ENCODE measurements at regions not wholly inside any gene's neighbourhood (a gene's known extent, or its start where the extent isn't known, plus 50 kb on each side); places are given as distances from the start of the nearest gene placed in this dataset.

DNA sequence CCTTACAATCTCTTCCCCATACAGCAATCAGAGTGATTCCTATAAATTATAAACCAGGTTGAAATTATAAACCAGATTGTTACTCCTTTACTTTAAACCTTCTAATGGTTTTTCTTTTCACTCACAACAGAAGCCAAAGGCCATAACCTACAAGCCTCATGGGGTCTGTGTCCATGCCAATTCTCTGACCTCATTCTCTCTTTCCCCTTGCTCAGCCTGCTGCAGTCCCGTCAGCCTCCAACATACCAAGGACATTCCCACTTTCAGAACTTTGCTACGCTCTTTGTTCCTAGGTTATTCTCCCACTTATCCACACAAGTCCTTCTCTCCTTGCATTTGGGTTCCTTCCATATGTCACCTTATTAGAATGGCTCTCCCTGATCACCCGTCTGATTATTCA lies 277.9 kb upstream of the TCF21 start:
- ATAC-seq (no peak), DNase-seq (no peak)
- no peak overlapping the region for H3K4me3 Mint-ChIP-seq
- POLR2A ChIA-PET: no interaction called here
- H3K9me3 Mint-ChIP-seq: peaks cover 0 to 5% (median 0%) of the 10 kb centered on the region in 9 donors
- peaks cover 0 to 11% (median 4%) of the 10 kb centered on the region in 5 donors for H3K27me3 Mint-ChIP-seq
- H3K27ac Mint-ChIP-seq: no peak overlapping the region
- H3K36me3 Mint-ChIP-seq: no peaks in the 10 kb centered on the region
- no peaks in the 10 kb centered on the region for H3K4me1 Mint-ChIP-seq

DNA sequence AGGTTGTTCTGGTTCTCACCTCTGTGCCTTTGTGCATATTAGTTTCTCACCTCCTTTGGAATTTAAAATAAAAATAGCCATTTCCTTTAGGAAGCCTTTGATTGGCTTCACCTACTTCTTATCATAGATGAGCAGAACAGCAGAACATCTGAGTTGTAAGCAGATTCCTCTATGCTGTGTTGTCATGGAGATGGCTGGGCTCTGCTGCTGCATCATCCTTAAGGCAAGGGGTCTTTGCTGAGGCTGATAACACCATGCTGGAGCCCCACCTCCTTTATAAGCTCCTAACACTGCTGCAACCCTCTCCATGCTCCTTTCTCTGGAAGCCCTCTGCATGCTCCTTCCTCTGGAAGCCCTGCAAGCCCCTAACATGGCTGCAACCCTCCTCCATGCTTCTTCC lies 276.5 kb upstream of the TCF21 start:
- H3K9me3 Mint-ChIP-seq: peaks cover 0 to 9% (median 5%) of the 10 kb centered on the region in 9 donors
- ATAC-seq: no peak
- H3K4me1 Mint-ChIP-seq: no peaks in the 10 kb centered on the region
- no peak overlapping the region for H3K4me3 Mint-ChIP-seq
- peaks cover 0 to 21% (median 4%) of the 10 kb centered on the region in 5 donors for H3K27me3 Mint-ChIP-seq
- POLR2A ChIA-PET: no interaction called here
- DNase-seq: no peak
- H3K27ac Mint-ChIP-seq: no peak overlapping the region
- H3K36me3 Mint-ChIP-seq: no peaks in the 10 kb centered on the region

DNA sequence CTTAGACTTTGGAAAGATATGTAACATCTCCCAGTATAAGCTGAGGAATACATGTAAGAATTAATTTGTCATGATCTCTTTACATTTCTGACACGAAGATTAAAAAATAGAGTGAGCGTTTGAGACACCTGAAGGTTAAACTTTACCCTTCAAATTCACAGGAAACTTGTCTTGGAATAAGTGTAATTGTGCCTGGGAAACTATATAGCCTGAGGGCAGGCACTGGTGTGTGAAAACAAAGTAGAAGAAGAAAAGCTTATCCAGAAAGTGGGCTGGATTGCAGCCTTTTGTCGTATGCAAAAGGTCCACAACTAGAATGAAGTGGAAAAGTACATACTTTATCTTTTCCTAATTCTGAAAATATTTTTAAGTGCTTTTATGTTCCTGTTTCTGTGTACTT lies 275.7 kb upstream of the TCF21 start:
- no peaks in the 10 kb centered on the region for H3K4me1 Mint-ChIP-seq
- peaks cover 0 to 22% (median 4%) of the 10 kb centered on the region in 5 donors for H3K27me3 Mint-ChIP-seq
- H3K27ac Mint-ChIP-seq: no peak overlapping the region
- H3K4me3 Mint-ChIP-seq: no peak overlapping the region
- POLR2A ChIA-PET: no interaction called here
- peaks cover 0 to 17% (median 8%) of the 10 kb centered on the region in 9 donors for H3K9me3 Mint-ChIP-seq
- DNase-seq (no peak), ATAC-seq (no peak)
- H3K36me3 Mint-ChIP-seq: no peaks in the 10 kb centered on the region

DNA sequence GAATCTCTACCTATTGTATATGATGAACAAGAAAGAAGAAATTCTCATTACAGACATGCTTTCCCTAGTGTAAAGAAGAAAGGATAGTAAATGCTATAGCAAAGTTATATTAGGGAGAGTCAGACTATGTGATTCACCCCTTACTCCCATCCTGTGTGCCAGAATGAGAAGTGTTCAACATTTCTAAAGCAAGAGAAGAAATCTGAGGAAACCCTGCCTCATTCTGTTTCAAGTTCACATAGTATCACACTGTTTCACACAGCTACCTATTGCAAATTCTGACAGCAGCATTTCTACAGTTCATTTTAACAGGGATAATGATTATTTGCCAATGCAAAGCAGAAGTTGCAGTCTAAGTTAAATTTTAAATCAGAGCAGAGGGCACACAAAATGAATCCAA lies 267.2 kb upstream of the TCF21 start:
- H3K27me3 Mint-ChIP-seq: peaks cover 0 to 8% (median 0%) of the 10 kb centered on the region in 5 donors
- peaks cover 5 to 24% (median 8%) of the 10 kb centered on the region in 9 donors for H3K9me3 Mint-ChIP-seq
- no peak overlapping the region for H3K27ac Mint-ChIP-seq
- H3K4me3 Mint-ChIP-seq: no peak overlapping the region
- DNase-seq (no peak), ATAC-seq (no peak)
- POLR2A ChIA-PET: no interaction called here
- no peaks in the 10 kb centered on the region for H3K4me1 Mint-ChIP-seq
- no peaks in the 10 kb centered on the region for H3K36me3 Mint-ChIP-seq

DNA sequence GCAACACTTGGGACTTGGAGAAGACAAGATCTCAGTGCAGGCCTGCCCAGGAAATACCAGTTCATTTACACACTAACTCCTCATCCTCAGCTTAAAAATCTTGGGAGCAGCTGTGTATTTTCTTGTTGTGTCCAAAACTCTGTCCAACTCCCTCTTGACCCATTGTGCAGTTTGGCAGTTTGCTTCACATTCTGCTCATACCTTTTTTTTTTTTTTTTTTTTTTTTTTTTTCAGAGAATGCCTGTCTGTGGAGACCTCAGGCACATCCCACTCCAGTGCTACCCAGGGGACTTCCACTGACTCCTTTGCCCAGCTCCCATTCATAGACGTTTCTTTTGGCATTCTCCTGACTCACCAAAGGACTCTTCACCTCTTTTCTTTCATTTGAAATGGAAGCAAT lies 265.8 kb upstream of the TCF21 start:
- no peak overlapping the region for H3K4me3 Mint-ChIP-seq
- H3K27me3 Mint-ChIP-seq: peaks cover 0 to 1% (median 0%) of the 10 kb centered on the region in 5 donors
- H3K27ac Mint-ChIP-seq: no peak overlapping the region
- POLR2A ChIA-PET: no interaction called here
- H3K9me3 Mint-ChIP-seq: peaks cover 0 to 12% (median 4%) of the 10 kb centered on the region in 9 donors
- no peaks in the 10 kb centered on the region for H3K36me3 Mint-ChIP-seq
- ATAC-seq (no peak), DNase-seq (no peak)
- H3K4me1 Mint-ChIP-seq: no peaks in the 10 kb centered on the region

DNA sequence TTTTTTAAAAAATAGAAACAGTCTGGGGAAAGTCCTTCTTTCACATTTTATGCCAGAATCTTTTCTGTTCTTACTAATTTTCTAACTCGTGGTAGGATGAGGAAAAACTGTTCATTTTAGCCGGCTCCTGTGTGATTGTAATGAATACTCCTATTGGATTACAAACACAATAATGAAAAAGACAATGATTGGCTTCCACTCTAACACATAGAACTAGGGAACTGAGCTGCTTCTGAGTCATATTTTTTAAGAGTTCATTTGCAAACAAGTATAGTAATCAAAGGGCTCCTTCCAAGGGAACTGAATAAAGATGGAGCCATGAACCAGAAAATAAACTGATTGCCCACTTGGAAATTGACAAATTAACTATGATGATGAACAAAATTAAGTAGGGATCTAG lies 265.3 kb upstream of the TCF21 start:
- Mint-ChIP-seq H3K27me3 (peaks cover 0 to 1% (median 0%) of the 10 kb centered on the region in 5 donors), H3K36me3 (no peaks in the 10 kb centered on the region), H3K9me3 (peaks cover 0 to 6% (median 3%) of the 10 kb centered on the region in 9 donors), H3K27ac (no peak overlapping the region), H3K4me1 (no peaks in the 10 kb centered on the region), H3K4me3 (no peak overlapping the region)
- POLR2A ChIA-PET: no interaction called here
- no peak for DNase-seq
- no peak for ATAC-seq

DNA sequence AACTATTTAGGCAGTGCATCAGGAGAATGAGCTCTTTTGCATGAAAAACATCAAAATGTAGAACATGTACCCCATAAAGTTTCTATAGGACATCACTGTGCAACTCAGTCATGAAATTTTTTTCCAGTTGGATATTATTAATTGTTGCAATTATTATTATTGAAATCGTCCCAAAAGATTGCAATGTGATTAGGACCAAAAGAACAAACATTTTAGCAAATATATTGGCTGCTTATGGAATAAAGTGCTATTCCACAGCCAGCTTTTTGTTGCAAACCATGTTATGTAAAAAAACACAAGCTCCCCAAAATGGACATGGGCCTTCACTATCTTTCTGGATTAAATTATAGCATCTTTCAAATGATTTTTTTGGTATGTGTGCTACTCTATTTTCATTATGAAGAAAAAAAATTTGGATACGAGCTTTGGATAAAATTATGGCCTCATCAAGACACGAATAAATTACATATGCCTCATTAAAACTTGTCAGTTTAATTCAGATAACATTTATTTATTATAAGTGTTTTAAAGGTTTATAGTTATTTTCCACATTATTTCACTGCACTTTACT lies 262.7 kb upstream of the TCF21 start:
- peaks cover 0 to 4% (median 3%) of the 10 kb centered on the region in 5 donors for H3K27me3 Mint-ChIP-seq
- POLR2A ChIA-PET: no interaction called here
- no peak overlapping the region for H3K4me3 Mint-ChIP-seq
- no peak for DNase-seq
- H3K4me1 Mint-ChIP-seq: no peaks in the 10 kb centered on the region
- H3K36me3 Mint-ChIP-seq: no peaks in the 10 kb centered on the region
- H3K27ac Mint-ChIP-seq: no peak overlapping the region
- no peak for ATAC-seq
- H3K9me3 Mint-ChIP-seq: no peaks in the 10 kb centered on the region

DNA sequence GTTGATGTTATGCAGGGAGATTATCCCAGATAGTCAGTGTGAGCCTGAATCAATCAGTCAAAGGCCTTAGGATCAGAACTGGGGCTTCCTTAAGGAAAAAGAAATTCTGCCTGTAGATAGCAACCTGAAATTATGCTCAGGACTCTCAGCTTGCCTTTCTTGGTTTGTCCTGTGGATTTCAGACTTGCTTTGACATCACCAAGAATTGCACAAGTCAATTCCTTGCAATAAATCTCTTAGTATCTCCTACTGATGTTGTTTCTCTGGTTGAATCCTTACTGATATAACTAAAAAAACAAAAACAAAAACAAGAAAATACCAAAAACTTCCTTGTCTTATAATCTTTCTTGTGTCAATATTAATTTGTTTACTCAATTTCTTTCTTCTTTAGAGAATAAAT lies 258.9 kb upstream of the TCF21 start:
- no peak overlapping the region for H3K4me3 Mint-ChIP-seq
- H3K27ac Mint-ChIP-seq: no peak overlapping the region
- peaks cover 0 to 9% (median 3%) of the 10 kb centered on the region in 5 donors for H3K27me3 Mint-ChIP-seq
- no peaks in the 10 kb centered on the region for H3K36me3 Mint-ChIP-seq
- H3K4me1 Mint-ChIP-seq: no peaks in the 10 kb centered on the region
- no peaks in the 10 kb centered on the region for H3K9me3 Mint-ChIP-seq
- POLR2A ChIA-PET: no interaction called here
- ATAC-seq: no peak
- no peak for DNase-seq

DNA sequence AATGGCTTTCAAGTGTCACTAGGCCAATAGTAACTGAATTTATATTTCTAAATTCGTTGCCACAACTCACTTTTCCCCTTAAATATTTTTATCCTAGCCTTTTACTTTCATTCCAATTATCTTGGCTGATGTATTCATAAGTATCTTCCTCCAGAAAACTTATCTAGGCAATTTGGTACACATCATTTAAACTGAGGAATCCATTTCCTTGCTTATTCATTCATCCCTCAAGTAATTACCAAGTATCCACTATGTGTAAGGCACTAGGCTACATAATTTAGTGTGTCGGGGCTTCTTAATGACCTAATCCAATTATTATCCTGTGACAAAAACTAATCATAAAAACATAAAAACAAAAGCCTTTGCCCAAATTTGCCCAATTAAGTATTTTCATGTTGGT lies 258.3 kb upstream of the TCF21 start:
- Mint-ChIP-seq H3K4me3 (no peak overlapping the region), H3K4me1 (no peaks in the 10 kb centered on the region), H3K27me3 (peaks cover 0 to 9% (median 3%) of the 10 kb centered on the region in 5 donors), H3K27ac (no peak overlapping the region), H3K36me3 (no peaks in the 10 kb centered on the region), H3K9me3 (no peaks in the 10 kb centered on the region)
- POLR2A ChIA-PET: no interaction called here
- DNase-seq (no peak), ATAC-seq (no peak)

DNA sequence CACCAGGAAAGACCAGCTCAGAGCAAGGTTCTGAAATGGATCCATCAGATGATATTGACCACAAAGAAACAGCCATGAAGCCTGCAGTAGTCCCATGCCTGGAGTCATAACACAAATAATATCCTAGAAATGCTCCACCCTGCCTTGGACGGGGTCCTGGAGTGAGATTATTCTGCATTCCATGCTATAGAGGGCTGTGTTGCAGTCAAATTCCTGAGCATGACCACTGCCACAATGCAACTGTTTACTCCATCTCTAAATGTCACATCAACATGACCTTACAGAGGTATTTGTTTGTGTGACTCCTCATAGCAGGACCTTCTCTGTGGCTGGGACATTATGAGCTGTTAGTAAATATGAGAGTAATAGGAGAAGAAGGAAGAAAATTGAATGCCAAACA lies 257.5 kb upstream of the TCF21 start:
- Mint-ChIP-seq H3K27me3 (peaks cover 0 to 9% (median 2%) of the 10 kb centered on the region in 5 donors), H3K36me3 (no peaks in the 10 kb centered on the region), H3K27ac (no peak overlapping the region), H3K4me3 (no peak overlapping the region), H3K4me1 (no peaks in the 10 kb centered on the region), H3K9me3 (no peaks in the 10 kb centered on the region)
- no peak for DNase-seq
- ATAC-seq: no peak
- POLR2A ChIA-PET: no interaction called here

DNA sequence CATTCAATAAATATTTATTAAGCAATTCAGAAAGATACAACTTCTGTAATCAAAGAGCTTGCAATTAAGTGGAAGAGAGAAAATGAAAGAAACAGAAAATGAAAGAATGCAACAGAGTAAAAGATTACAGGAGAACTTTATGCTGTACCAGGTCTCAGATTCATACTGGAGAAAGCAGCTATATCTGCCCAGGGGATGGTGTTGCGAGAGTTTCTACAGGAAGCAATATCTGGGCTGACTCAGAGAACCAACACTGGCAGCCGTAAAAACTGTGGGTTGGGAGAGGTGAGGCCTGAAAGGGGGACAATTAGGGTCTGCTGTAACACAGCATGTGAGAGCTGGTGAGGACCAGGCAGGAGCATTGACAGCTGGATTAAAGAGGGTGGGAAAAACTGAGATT lies 256.7 kb upstream of the TCF21 start:
- Mint-ChIP-seq H3K9me3 (peaks cover 0 to 1% (median 0%) of the 10 kb centered on the region in 9 donors), H3K4me1 (no peaks in the 10 kb centered on the region), H3K4me3 (no peak overlapping the region), H3K27me3 (peaks cover 0 to 9% (median 2%) of the 10 kb centered on the region in 5 donors), H3K36me3 (no peaks in the 10 kb centered on the region), H3K27ac (no peak overlapping the region)
- no peak for ATAC-seq
- POLR2A ChIA-PET: no interaction called here
- DNase-seq: no peak

DNA sequence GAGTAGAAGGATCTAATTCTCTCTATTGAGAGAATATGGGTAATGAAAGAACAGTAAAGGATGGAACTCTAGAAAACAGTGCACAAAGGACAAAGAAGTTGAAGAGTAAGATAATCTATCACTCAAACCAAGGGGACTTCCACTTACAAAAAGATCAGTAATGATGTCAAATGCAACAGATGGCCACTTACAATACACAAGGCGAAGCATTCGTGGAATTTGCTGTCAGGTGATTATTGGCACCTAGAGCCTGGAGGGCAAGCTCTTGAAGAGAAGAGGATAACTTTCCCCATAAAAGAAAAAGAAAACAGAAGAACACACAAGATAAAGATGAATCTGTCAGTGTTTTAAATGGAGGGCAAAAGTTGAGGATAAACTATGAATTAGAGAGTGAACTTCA lies 256.0 kb upstream of the TCF21 start:
- Mint-ChIP-seq H3K4me3 (no peak overlapping the region), H3K9me3 (peaks cover 0 to 2% (median 0%) of the 10 kb centered on the region in 9 donors), H3K4me1 (no peaks in the 10 kb centered on the region), H3K36me3 (no peaks in the 10 kb centered on the region), H3K27ac (no peak overlapping the region), H3K27me3 (peaks cover 0 to 9% (median 2%) of the 10 kb centered on the region in 5 donors)
- DNase-seq (no peak), ATAC-seq (no peak)
- POLR2A ChIA-PET: no interaction called here

DNA sequence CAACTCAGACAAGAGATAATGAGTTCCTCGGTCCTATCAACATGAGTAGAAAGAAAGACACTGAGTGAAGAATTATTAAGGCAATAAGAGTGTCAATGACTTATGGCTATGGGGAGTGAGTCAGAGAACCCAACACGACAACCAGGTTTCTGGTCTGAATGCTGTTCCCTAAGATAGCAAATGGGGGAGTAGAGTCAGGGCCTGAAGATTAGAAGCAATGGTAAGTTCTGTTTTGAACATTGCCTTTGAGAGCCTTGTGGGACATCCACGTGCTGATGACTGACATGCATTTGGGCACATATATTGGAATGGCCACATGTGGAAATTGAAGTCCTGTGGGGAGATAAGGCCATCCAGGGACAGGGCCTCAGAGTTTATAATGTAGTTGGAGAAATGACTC lies 254.4 kb upstream of the TCF21 start:
- Mint-ChIP-seq H3K4me3 (no peak overlapping the region), H3K9me3 (peaks cover 0 to 16% (median 3%) of the 10 kb centered on the region in 9 donors), H3K36me3 (no peaks in the 10 kb centered on the region), H3K27ac (no peak overlapping the region), H3K4me1 (no peaks in the 10 kb centered on the region), H3K27me3 (peaks cover 0 to 12% (median 2%) of the 10 kb centered on the region in 5 donors)
- ATAC-seq (no peak), DNase-seq (no peak)
- POLR2A ChIA-PET: no interaction called here

DNA sequence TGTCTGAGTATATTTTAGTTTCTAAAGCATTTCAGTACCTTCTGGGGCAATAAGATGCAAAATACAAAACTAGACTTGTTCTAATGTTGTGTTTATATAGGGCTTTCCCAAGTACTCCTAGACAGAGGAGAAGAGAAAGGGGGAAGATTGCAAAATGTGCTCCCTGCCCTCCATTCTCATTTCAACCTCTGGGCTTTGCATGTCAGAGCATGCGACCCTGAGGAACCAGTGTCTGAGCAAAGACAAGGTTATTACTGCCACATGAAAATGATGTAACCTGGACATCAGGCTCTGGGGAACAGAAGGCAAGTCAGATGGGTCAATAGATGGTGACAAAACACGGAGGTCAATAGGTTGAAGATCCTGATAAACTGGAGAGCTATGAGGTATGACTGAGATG lies 253.5 kb upstream of the TCF21 start:
- Mint-ChIP-seq H3K36me3 (no peaks in the 10 kb centered on the region), H3K4me3 (no peak overlapping the region), H3K27me3 (peaks cover 0 to 12% (median 2%) of the 10 kb centered on the region in 5 donors), H3K4me1 (no peaks in the 10 kb centered on the region), H3K27ac (no peak overlapping the region), H3K9me3 (peaks cover 0 to 16% (median 3%) of the 10 kb centered on the region in 9 donors)
- ATAC-seq (no peak), DNase-seq (no peak)
- POLR2A ChIA-PET: no interaction called here
